ENCODE measurements at regions not wholly inside any gene's neighbourhood (a gene's known extent, or its start where the extent isn't known, plus 50 kb on each side); places are given as distances from the start of the nearest gene placed in this dataset.
"Not testable (repeated sequence)": the region's sequence is repeated elsewhere in the genome, so short reads cannot be mapped to it uniquely, and the experiment has no call there.

DNA sequence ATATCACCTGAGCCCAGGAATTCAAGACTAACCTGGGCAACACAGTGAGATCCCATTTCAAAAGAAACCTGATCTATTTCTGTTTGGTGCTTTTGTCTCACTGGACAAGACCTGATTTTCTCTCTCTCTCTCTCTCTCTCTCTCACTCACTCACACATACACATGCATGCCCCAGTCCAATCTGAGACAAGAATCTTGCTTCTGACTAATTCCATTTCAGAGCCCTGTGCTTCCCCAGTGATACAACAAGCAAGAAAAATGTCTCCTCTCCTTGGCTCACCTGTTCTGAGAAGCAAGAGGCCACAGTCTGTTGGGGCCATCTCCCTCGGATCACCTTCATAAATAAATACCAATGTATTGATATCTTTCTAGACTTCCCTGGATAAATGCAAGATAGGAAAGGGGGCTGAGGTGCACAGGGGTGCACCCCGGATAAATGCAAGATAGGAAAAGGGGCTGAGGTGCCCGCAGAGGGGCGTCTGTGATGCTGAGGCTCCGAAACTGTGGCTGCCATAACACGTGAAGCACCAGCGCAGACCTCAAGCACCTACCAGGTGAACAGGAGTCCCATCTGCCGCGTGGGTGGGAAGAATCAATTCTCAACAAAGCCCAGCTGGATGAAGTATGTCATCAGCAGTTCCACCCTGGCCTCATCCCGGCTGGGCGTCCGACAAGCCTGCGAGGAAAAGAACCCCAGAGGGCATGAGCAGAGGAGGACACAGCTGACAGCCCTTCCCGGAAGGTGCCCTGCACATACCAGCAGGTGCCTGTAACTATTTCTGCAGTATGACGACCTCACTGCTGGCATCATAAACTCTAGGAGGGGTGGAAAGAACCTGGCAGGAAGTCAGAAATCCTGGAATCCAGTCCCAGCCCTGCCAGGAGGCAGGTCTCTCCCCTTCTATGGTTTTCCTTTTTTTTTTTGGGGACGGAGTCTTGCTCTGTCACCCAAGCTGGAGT is 280.0 kb downstream of the GOLGA6L6 start:
- H3K4me2 ChIP-seq (ENCODE audit: low read length); H3K36me3 ChIP-seq (ENCODE audit: control insufficient read depth, insufficient read depth, low read length); H3K27me3 ChIP-seq (ENCODE audit: control insufficient read depth, insufficient read depth, low read length); H3K9me3 ChIP-seq (ENCODE audit: control insufficient read depth, low read length); H3K9ac ChIP-seq; H3K27ac ChIP-seq; H2AFZ ChIP-seq; H3K4me1 ChIP-seq; H3K4me3 ChIP-seq (ENCODE audit: low read depth, low read length); H3K79me2 ChIP-seq: not testable (repeated sequence)

DNA sequence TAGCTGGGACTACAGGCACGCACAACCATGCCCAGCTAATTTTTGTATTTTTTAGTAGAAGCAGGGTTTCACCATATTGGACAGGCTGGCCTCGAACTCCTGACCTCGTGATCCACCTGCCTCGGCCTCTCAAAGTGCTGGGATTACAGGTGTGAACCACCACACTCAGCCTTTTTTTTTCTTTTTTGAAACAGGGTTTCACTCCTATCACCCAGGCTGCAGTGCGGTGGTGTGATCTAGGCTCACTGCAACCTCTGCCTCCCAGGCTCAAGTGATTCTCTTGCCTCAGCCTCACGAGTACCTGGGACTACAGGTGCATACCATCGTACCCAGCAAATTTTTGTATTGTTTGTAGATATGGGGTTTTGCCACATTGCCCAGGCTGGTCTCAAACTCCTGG is 280.9 kb downstream of the GOLGA6L6 start:
- H3K27me3 ChIP-seq (ENCODE audit: control insufficient read depth, insufficient read depth, low read length), result not testable (repeated sequence)

DNA sequence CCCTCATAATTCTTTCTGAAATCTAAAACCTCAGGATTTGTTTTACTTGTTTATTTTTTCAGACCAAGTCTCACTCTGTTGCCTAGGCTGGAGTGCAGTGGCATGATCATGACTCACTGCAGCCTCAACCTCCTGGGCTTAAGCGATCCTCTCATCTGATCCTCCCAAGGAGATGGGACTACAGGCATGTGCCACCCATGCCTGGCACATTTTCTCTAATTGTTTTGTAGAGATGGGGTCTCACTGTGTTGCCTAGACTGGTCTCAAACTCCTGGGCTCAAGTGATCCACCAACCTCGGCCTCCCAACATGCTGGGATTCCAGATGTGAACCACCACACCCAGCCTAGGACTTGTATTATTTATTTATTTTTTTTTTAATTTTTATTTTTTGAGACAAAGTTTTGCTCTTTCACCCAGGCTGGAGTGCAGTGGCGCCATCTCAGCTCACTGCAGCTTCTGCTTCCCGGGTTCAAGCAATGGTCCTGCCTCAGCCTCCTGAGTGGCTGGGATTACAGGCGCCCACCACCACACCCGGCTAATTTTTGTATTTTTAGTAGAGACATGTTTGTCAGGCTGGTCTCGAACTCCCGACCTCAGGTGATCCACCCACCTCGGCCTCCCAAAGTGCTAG is 281.9 kb downstream of the GOLGA6L6 start:
- not testable (repeated sequence) for H3K79me2 ChIP-seq; H3K27me3 ChIP-seq (ENCODE audit: control insufficient read depth, insufficient read depth, low read length); H3K9ac ChIP-seq; H3K4me1 ChIP-seq; H3K9me3 ChIP-seq (ENCODE audit: control insufficient read depth, low read length); H3K27ac ChIP-seq; H3K4me2 ChIP-seq (ENCODE audit: low read length); H3K4me3 ChIP-seq (ENCODE audit: low read depth, low read length); H2AFZ ChIP-seq; H3K36me3 ChIP-seq (ENCODE audit: control insufficient read depth, insufficient read depth, low read length)

More for the DNA sequence above, 280.9 kb downstream of the GOLGA6L6 start:
- H3K27ac ChIP-seq; H3K4me2 ChIP-seq (ENCODE audit: low read length); H3K9ac ChIP-seq; H3K4me1 ChIP-seq; H3K4me3 ChIP-seq (ENCODE audit: low read depth, low read length); H3K79me2 ChIP-seq; H3K9me3 ChIP-seq (ENCODE audit: control insufficient read depth, low read length); H3K36me3 ChIP-seq (ENCODE audit: control insufficient read depth, insufficient read depth, low read length); H2AFZ ChIP-seq: not testable (repeated sequence)

DNA sequence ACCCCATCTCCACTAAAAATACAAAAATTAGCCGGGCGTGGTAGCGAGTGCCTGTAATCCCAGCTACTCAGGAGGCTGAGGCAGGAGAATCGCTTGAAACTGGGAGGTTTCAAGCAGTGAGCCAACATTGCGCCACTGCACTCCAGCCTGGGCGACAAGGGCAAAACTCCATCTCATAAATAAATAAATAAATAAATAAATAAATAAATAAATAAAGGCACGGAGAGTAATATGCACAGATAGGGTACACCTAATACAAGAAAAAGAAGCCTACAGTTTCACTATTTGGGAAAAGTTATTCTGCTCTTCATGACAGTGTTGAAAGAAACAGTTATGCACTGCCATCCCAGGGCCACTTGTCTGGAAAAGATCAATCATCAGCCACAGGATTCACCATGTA is 285.2 kb downstream of the GOLGA6L6 start:
- H3K27ac ChIP-seq; H3K79me2 ChIP-seq; H3K4me3 ChIP-seq (ENCODE audit: low read depth, low read length); H3K9me3 ChIP-seq (ENCODE audit: control insufficient read depth, low read length); H3K27me3 ChIP-seq (ENCODE audit: control insufficient read depth, insufficient read depth, low read length); H2AFZ ChIP-seq; H3K4me2 ChIP-seq (ENCODE audit: low read length); H3K36me3 ChIP-seq (ENCODE audit: control insufficient read depth, insufficient read depth, low read length); H3K9ac ChIP-seq; H3K4me1 ChIP-seq: not testable (repeated sequence)

DNA sequence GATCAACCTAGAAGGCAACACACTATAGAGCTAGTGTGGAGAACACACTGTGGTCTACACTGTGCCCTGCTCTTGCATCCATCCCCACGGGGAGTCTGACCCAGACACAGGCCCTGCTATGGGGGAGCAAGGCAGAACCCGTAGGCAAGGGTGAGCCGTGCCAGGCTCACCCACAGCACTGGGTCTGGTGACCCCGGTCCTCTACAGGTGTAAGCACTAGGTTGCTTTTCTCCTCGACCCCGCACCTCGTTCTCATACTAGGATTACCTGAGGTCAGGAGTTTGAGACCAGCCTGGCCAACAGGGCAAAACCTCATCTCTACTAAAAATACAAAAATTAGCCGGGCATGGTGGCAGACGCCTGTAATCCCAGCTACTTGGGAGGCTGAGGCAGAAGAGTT is 286.0 kb downstream of the GOLGA6L6 start:
- H3K27me3 ChIP-seq (ENCODE audit: control insufficient read depth, insufficient read depth, low read length); H3K9ac ChIP-seq; H3K36me3 ChIP-seq (ENCODE audit: control insufficient read depth, insufficient read depth, low read length); H3K79me2 ChIP-seq; H2AFZ ChIP-seq; H3K4me1 ChIP-seq; H3K4me2 ChIP-seq (ENCODE audit: low read length); H3K4me3 ChIP-seq (ENCODE audit: low read depth, low read length); H3K9me3 ChIP-seq (ENCODE audit: control insufficient read depth, low read length); H3K27ac ChIP-seq: not testable (repeated sequence)

DNA sequence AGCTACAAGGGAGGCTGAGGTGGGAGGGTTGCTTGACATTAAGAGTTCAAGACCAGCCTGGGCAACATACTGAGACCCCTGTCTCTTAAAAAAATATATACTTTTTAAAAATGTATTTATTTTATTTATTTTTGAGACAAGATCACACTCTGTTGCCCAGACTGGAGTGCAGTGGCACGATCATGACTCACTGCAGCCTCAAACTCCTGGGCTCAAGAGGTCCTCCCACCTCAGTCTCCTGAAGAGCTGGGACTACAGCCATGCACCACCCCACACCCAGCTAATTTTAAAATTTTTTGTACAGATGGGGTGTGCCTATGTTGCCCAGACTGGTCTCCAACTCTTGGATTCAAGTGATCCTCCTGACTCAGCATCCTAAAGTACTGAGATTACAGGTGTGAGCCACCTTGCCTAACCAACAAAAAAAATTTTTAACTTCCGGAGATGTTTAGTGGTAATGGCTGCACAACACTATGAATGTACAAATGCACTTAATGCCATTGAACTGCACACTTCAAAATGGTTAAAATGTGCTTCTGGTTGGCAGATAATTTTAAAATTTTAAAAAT is 288.5 kb downstream of the GOLGA6L6 start:
- H3K36me3 ChIP-seq (ENCODE audit: control insufficient read depth, insufficient read depth, low read length); H3K9ac ChIP-seq; H3K4me2 ChIP-seq (ENCODE audit: low read length); H3K79me2 ChIP-seq; H3K4me1 ChIP-seq; H3K27me3 ChIP-seq (ENCODE audit: control insufficient read depth, insufficient read depth, low read length); H2AFZ ChIP-seq; H3K9me3 ChIP-seq (ENCODE audit: control insufficient read depth, low read length); H3K4me3 ChIP-seq (ENCODE audit: low read depth, low read length); H3K27ac ChIP-seq: not testable (repeated sequence)

DNA sequence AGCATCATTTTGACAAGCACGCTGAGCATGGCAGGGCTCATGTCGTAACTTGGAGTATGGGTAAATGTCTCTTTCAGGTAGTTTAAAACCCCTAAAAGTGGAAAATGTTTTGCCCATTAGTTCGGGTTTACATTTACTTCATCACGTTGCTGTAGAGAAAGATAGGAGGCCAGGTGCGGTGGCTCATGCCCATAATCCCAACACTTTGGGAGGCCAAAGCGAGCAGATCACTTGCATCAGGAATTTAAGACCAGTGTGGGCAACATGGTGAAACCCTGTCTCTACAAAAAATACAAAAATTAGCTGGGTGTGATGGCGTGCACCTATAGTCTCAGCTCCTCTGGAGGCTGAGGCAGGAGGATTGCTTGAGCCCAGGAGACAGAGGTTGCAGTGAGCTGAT is 289.6 kb downstream of the GOLGA6L6 start:
- not testable (repeated sequence) for H3K79me2 ChIP-seq

DNA sequence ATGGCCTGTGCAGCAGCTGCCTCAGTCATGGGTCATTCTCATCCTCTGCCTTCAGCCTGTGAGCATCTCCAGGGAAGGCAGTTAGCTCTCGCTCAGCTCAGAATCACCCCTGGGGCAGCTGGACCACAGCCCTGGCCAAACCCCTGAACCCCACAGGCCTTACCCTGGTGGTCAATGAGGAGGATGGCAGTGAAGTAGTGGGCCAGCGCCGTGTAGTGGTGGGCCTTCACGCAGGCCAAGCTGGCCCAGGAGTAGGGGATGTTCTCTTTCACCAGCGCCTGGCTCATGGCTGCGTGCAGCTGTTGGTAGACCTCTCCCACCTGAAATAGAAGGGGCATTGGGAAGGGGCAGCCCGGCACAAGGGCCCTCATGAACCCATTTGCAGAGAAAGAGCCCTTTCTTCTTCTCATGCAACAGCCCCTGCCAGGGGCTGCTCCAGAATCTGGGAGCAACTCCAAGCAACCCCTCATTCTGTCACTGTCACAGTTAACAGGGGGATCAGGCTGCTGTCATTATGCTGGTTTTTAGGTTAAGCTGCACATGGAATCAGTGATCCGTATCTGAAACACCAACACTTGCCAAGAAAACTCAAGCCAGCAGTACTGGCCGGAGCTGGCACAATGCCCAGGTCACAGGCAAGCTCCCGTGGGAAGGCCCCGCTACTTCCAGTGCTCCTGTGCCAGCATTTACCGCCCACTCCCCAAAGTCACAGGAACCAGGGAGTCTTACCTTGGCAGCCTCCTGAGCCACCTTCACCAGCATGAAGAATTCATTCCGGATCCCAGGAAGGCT is 290.2 kb downstream of the GOLGA6L6 start:
- not testable (repeated sequence) for H3K4me1 ChIP-seq; H3K27ac ChIP-seq; H3K9ac ChIP-seq; H3K4me3 ChIP-seq (ENCODE audit: low read depth, low read length); H3K27me3 ChIP-seq (ENCODE audit: control insufficient read depth, insufficient read depth, low read length); H3K36me3 ChIP-seq (ENCODE audit: control insufficient read depth, insufficient read depth, low read length); H3K79me2 ChIP-seq; H3K4me2 ChIP-seq (ENCODE audit: low read length); H2AFZ ChIP-seq; H3K9me3 ChIP-seq (ENCODE audit: control insufficient read depth, low read length)

More for the DNA sequence above, 289.6 kb downstream of the GOLGA6L6 start:
- not testable (repeated sequence) for H3K4me2 ChIP-seq (ENCODE audit: low read length); H3K4me3 ChIP-seq (ENCODE audit: low read depth, low read length); H3K9ac ChIP-seq; H3K36me3 ChIP-seq (ENCODE audit: control insufficient read depth, insufficient read depth, low read length); H3K27me3 ChIP-seq (ENCODE audit: control insufficient read depth, insufficient read depth, low read length); H3K27ac ChIP-seq; H3K4me1 ChIP-seq; H3K9me3 ChIP-seq (ENCODE audit: control insufficient read depth, low read length); H2AFZ ChIP-seq

DNA sequence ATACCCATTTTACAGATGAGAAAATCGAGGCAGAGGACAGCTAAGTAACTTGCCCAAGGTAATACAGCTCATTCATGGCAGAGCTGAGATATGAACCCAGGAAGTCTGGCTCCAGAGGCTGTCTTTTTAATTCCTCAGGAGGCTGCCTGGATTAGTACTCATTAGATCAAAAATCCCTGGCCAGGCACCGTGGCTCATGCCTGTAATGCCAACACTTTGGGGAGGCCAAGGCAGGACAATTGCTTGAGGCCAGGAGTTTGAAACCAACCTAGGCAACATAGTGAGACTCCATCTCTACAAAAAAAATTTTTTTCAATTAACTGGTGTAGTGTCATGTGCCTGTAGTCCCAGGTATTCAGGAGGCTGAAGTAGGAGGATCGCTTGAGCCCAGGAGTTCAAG is 291.4 kb downstream of the GOLGA6L6 start:
- H3K4me3 ChIP-seq (ENCODE audit: low read depth, low read length); H3K36me3 ChIP-seq (ENCODE audit: control insufficient read depth, insufficient read depth, low read length); H3K4me2 ChIP-seq (ENCODE audit: low read length); H3K27ac ChIP-seq; H3K27me3 ChIP-seq (ENCODE audit: control insufficient read depth, insufficient read depth, low read length); H3K9ac ChIP-seq; H2AFZ ChIP-seq; H3K79me2 ChIP-seq; H3K4me1 ChIP-seq; H3K9me3 ChIP-seq (ENCODE audit: control insufficient read depth, low read length): not testable (repeated sequence)

DNA sequence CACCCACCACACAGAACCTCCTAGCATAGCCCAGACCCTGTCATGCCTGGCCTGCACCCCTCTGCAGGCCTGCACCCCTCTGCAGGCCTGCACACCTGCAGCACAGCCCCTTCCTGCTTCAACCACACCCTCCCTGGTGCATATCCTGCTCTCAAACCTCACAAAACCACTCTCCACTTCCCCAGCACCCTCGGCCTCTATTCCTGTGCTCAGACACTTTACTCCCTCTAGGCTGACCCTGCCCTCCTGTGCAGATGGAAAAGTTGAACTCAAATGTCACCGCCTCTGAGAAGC is 292.0 kb downstream of the GOLGA6L6 start:
- H3K4me1 ChIP-seq; H2AFZ ChIP-seq; H3K4me2 ChIP-seq (ENCODE audit: low read length); H3K4me3 ChIP-seq (ENCODE audit: low read depth, low read length); H3K27me3 ChIP-seq (ENCODE audit: control insufficient read depth, insufficient read depth, low read length); H3K79me2 ChIP-seq; H3K9me3 ChIP-seq (ENCODE audit: control insufficient read depth, low read length); H3K36me3 ChIP-seq (ENCODE audit: control insufficient read depth, insufficient read depth, low read length); H3K9ac ChIP-seq; H3K27ac ChIP-seq: not testable (repeated sequence)
